Bronchial epithelial cell (primary cell): ENCODE measurements at regions not wholly inside any gene's neighbourhood (a gene's known extent, or its start where the extent isn't known, plus 50 kb on each side); places are given as distances from the start of the nearest gene placed in this dataset.

ENCODE experiments used
- DNase-seq: peaks from one replicate; pipeline ENCODE4 v3.0.0-alpha.2; 2010; ENCODE audit warnings: low read depth
- FAIRE-seq: peaks from 2 replicates; lab custom pipeline; 2011; peaks lifted over from hg19 to GRCh38; lab: Jason Lieb, UNC
- H3K27me3 ChIP-seq: 2 replicates; pipeline ENCODE4 v1.5.1; 2011; ENCODE audit warnings: low read length; ENCODE audit not compliant: control insufficient read depth, insufficient read depth
- H3K36me3 ChIP-seq: 2 replicates; pipeline ENCODE4 v1.5.1; 2011; ENCODE audit warnings: low read length; ENCODE audit not compliant: control insufficient read depth, insufficient read depth
- H3K4me3 ChIP-seq: 2 replicates; pipeline ENCODE4 v1.5.1; 2011; ENCODE audit warnings: mild to moderate bottlenecking, low read depth, low read length, control low read depth
- CTCF ChIP-seq: IDR thresholded peaks from 2 replicates; pipeline ENCODE4 v1.5.1; 2011; ENCODE audit warnings: mild to moderate bottlenecking, moderate library complexity, low read length, control low read depth, inconsistent platforms; ENCODE audit not compliant: insufficient read depth, severe bottlenecking

- Histone ChIP-seq H3K4me3 (no peak overlapping the region), H3K36me3 (no peaks in the 10 kb centered on the region), H3K27me3 (no peaks in the 10 kb centered on the region)
- FAIRE-seq (no peak), DNase-seq (no peak)
- no peak for TF ChIP-seq CTCF
Observed at GRCh38 chr10:42477170-42477569, 161.2 kb downstream of the ZNF33B start.

- H3K27me3 ChIP-seq, result no peaks in the 10 kb centered on the region
- H3K36me3 ChIP-seq, result no peaks in the 10 kb centered on the region
- DNase-seq (no peak), FAIRE-seq (no peak)
- peak overlapping the region; percentile 10 for H3K4me3 ChIP-seq
- TF ChIP-seq CTCF, result no peak
Observed at GRCh38 chr10:42476101-42476500, 162.3 kb downstream of the ZNF33B start.

GRCh38 chr10:42475168-42476098 lies 162.9 kb downstream of the ZNF33B start:
- no peak for DNase-seq

GRCh38 chr10:42454313-42454712 lies 184.1 kb downstream of the ZNF33B start:
- Histone ChIP-seq H3K36me3 (no peaks in the 10 kb centered on the region), H3K4me3 (no peak overlapping the region), H3K27me3 (no peaks in the 10 kb centered on the region)
- TF ChIP-seq CTCF, result no peak
- DNase-seq (no peak), FAIRE-seq (no peak)

More at GRCh38 chr10:42475168-42476098, 162.9 kb downstream of the ZNF33B start:
- TF ChIP-seq CTCF, result no peak
- H3K4me3 ChIP-seq, result peak overlapping the region; percentile 10
- H3K36me3 ChIP-seq, result no peaks in the 10 kb centered on the region
- H3K27me3 ChIP-seq, result no peaks in the 10 kb centered on the region
- no peak for FAIRE-seq

GRCh38 chr10:42431095-42431494 lies 207.3 kb downstream of the ZNF33B start:
- no peaks in the 10 kb centered on the region for H3K36me3 ChIP-seq
- no peak overlapping the region for H3K4me3 ChIP-seq
- no peak for TF ChIP-seq CTCF
- FAIRE-seq (no peak), DNase-seq (no peak)
- no peaks in the 10 kb centered on the region for H3K27me3 ChIP-seq
